HG03175 (cell line): ENCODE measurements at regions not wholly inside any gene's neighbourhood (a gene's known extent, or its start where the extent isn't known, plus 50 kb on each side); places are given as distances from the start of the nearest gene placed in this dataset.

Experiments
- ATAC-seq: cut with Tn5 transposase; IDR thresholded peaks from one replicate; pipeline ENCODE4 v1.9.1; 2021; ENCODE audit warnings: mild to moderate bottlenecking, moderate library complexity; ENCODE audit not compliant: unreplicated experiment

GRCh38 chr4:96166806-96167205 lies 326.9 kb downstream of the PDHA2 start:
- no peak for ATAC-seq

DNA sequence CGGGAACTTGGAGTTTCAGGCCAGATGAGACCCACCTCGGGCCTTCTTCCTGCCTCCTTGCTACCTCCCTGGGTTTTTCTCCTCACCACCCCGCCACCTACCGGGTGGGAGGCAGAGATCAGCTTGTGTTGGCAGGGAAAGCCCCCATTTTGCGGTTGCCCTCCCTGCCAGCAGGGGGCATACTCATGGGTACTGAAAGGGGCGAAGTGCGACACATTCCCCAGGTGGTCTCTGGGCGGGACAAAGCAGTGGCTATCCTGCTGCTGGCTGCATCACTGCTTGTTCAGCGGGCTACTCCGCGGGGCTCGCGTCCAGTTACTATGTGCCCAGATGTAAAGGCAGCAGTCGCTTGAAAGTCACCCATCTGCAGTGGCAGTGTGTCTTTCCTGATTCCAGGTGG lies 330.3 kb downstream of the PDHA2 start:
- ATAC-seq, result no peak

- ATAC-seq, result no peak
Measured at GRCh38 chr4:96173756-96174155, 333.9 kb downstream of the PDHA2 start.

DNA sequence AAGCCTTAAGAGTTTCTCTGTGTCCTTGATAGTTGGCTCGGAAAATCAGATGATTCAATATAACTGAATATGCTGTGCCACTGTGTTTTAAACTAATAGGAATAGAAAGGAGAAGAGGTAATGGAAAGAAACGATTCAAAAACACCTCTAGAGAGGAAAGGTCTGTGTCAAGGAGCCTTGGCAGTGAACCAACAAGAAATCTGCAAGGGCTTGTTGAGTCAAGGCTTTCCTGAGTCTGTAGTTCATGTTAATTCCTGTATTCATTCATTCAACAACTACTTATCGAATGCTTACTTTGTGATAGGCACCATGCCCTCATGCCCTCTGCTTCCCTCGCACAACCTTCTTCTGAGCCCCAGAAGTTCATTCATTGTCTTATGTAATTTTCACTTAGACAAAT lies 336.0 kb downstream of the PDHA2 start:
- no peak for ATAC-seq

GRCh38 chr4:96183611-96184010 lies 343.7 kb downstream of the PDHA2 start:
- no peak for ATAC-seq

DNA sequence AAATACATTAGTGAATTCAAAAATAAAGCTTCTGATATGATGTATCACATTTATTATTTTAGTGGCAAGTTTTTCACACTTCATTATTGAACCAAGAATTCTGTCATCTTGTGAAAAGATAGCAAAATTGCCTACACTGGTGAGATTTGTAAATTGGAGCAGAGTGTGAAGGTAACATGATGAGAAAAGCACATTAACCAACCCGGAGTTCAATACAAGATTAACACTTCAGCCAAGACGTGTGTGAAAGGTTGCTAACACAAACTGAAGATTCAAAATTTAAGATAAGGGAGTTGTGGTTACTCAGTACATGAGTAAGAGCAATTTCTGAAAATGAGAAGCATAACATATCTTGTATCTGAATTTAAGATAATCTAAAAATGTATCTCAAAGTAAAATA lies 346.7 kb downstream of the PDHA2 start:
- ATAC-seq, result no peak

- ATAC-seq, result no peak
Measured at GRCh38 chr4:96189761-96190160, 349.9 kb downstream of the PDHA2 start.

GRCh38 chr4:96193061-96193460 lies 353.2 kb downstream of the PDHA2 start:
- ATAC-seq, result no peak

DNA sequence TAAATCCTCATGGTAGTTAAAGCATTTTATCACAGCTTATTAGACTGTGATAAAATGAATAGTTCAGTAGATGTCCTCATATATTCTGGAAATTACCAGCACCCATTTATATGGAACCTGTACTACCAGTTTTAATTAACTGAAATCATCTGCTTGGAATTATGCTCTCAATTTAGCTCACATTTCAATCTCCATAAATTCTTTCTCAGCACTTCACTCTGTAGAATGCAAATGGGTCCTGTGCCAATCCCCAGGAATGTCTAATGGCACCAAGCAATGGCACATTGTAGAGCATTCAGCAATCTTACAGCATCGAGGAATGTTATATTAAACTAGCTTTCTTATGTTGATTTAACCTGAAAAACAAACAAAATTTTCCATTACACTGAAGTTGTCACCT lies 355.1 kb downstream of the PDHA2 start:
- no peak for ATAC-seq

DNA sequence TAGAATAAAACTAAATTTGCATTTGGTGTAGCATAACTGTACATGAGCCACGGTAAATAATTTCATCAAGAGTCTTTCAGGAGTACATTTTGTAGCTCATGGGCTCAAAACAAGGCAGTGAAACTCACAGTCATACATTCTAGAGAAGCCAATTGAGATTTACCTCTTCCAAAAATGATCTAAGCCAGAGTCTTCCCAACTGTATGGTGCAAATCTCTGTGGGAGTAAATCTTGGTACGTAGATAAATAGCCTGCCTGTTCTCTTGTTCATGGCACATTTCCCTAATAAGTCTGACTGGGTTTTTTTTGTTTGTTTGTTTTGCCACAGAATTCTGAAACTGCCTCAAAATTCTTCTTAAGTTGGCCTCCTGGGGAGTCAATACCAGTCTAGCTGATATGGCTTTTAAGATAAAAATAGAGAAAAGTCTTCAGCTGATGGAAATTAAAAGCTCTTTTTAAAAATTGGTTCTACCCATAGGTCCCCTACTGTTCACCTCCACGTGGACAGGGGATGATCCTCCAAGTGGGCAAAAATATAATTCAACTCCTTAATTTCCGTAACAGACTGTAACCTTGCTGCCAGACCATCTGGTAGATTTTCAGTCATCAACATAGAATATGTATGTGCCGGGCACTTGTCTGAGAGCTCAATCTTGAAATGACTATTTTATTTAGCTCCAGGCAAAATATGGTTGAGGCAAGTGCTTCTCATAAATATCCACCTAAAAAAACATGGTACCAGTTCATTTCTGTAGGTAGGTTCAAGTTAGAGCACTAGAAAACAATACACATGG lies 365.4 kb downstream of the PDHA2 start:
- no peak for ATAC-seq

- ATAC-seq, result no peak
Measured at GRCh38 chr4:96227515-96227914, 387.6 kb downstream of the PDHA2 start.

- no peak for ATAC-seq
Measured at GRCh38 chr4:96228463-96228862, 388.6 kb downstream of the PDHA2 start.

DNA sequence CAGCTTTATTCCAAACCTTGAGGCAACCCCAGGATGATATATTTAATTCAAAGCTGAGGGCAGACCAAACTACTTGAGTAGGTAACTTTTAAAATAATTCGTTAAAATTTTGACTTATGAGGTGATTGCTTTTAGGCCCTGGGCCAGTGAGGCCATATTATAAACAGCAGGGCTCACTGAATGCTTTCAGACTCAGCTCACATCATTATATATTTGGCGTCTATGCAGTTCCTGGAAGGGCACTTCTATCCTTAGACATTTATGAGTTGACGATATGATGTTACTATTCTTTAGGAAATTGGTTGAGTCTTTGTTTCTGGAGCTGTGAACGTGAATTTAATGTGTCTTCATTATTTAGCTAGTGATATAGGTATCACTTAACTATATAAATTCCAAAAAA lies 400.1 kb downstream of the PDHA2 start:
- ATAC-seq, result no peak

- no peak for ATAC-seq
Measured at GRCh38 chr4:96241819-96242218, 401.9 kb downstream of the PDHA2 start.

- no peak for ATAC-seq
Measured at GRCh38 chr4:96247096-96247495, 407.2 kb downstream of the PDHA2 start.

DNA sequence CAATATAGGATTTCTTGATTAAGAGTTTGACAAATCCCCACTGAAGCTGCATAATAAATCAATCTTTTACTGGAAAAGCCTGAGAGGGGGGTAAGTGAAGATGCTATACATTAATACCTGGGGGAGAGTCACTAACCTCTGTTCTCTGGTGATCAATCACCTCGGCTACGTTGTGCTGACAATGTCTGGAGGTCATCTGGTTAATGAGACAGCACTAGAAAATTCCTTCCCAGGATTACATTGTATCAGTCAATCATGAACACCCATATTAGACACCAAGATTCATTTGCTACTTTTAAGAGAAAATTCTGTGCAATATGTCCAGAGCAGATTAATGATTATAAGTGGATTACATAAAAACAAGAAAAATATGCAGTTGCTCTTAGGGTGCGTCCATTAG lies 408.3 kb downstream of the PDHA2 start:
- ATAC-seq, result no peak

DNA sequence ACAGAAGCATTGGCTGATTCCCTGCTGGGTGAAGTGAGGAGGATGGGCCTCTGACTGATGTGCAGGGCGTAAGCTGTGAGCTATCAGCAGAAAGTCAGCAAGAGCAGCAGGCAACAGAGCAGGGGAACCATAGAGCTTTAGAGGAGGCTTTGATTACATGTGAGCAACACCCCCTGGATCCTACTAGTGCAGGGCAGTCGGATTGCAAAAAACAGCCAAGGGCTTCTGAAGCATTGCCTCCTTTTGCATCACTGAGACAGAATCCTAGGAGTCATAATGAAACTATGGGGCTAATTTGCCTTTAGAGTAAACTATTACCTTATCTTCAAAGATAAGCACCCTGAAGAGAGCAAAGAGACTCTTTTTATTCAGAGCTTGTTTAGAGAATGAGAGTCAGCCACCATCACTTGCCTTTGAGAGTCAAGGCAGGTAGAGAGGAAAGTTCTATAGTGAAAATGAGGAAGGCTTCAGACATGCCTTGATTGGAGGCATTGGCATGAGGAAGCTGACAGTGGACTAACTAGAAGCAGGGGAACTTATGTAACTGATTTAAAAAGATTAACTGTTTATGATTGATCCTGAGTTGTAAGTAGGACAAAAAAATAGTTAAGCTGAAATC lies 420.3 kb downstream of the PDHA2 start:
- ATAC-seq, result no peak

GRCh38 chr4:96262057-96262456 lies 422.2 kb downstream of the PDHA2 start:
- ATAC-seq, result no peak

GRCh38 chr4:96263291-96263690 lies 423.4 kb downstream of the PDHA2 start:
- ATAC-seq, result no peak

DNA sequence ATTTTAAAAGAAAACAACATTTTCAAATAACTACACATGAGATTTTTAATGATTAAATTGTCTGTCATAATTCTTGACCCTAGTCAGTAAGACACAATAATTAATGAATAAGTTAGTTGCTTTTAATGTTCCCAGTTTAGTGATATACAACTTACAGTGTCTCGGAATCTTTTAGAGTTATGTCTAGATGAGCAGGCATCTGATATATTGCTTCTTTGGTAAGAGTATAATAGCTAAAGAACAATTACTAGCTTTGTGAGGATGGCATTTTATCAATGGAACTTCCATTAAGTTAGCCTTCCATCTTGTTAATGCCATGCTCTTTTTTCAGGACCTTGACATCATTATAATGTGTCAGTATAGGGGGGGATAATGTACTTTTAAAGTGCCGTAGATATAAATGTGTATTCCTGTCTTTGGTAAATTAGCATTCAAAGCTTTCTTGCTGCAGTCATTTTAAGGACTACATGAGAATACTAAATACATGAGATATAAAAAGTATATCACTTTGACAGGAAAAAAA lies 425.1 kb downstream of the PDHA2 start:
- ATAC-seq, result no peak

DNA sequence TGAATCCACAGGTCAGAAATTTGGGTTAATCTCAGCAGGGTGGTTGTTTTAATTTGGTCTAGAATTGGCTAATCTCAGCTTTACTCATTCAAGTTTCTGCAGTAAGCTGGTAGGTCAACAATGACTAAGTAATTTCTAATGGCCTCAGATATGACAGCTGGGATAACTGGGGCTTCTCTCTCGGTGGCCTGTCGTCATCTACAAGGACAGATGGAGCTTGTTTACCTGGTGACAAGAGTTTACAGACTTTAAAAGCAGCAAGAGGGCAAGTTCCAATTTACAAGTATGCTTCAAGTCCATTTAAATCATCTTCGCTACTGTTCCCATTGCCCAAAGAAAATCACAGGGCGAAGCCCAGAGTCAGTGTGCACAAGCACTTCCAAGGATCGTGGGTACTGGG lies 453.9 kb downstream of the PDHA2 start:
- ATAC-seq, result no peak

DNA sequence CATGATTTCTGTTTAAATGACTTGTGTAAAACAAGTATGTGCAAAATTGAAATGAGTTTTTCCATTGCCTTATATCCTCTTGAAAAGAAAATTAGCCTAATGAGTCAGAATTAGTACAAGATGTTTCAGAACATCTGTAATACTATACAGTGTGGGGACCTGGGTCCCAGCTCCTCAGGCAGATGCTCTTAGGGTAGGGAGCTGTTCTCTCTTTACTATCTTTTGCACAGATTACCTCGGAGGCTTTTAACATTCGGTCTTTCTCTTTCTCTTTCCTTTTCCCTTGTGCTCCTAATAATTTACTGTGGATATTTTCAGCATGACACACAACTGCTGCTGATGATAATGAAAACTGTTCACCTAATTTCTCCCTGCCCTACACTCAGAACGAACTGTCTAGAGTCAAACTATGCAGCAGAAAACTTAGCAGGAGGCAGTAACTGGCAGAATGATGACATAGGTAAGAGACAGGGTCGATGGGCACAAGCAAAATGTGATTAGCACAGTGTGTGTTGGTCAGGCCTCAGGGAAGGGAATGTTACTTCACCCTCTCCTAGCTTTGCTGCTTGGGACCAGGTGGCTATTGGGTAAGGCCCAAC lies 455.3 kb downstream of the PDHA2 start:
- no peak for ATAC-seq
